ELR (cell line): ENCODE measurements at regions not wholly inside any gene's neighbourhood (a gene's known extent, or its start where the extent isn't known, plus 50 kb on each side); places are given as distances from the start of the nearest gene placed in this dataset.
"Not testable (repeated sequence)": the region's sequence is repeated elsewhere in the genome, so short reads cannot be mapped to it uniquely, and the experiment has no call there.

ENCODE experiments used
- DNase-seq: peaks from one replicate; pipeline ENCODE4 v3.0.0-alpha.2; 2015; ENCODE audit warnings: low read depth

- peak; percentile 75 for DNase-seq
These were observed 169.9 kb downstream of the QRSL1 start for GRCh38 chr6:106799031-106799894.

GRCh38 chr6:106797186-106797585 lies 167.8 kb downstream of the QRSL1 start:
- no peak for DNase-seq

GRCh38 chr6:106796781-106797180 lies 167.4 kb downstream of the QRSL1 start:
- DNase-seq: no peak

- DNase-seq: no peak
These were observed 164.8 kb downstream of the QRSL1 start for GRCh38 chr6:106794129-106794528.

- no peak for DNase-seq
These were observed 163.3 kb downstream of the QRSL1 start for GRCh38 chr6:106792536-106793236.

- peak; percentile 11 for DNase-seq
These were observed 161.6 kb downstream of the QRSL1 start for GRCh38 chr6:106790935-106791334.

GRCh38 chr6:106790149-106790770 lies 160.9 kb downstream of the QRSL1 start:
- DNase-seq: no peak

GRCh38 chr6:106789428-106790148 lies 160.2 kb downstream of the QRSL1 start:
- DNase-seq: peak; percentile 50

- DNase-seq: no peak
These were observed 159.4 kb downstream of the QRSL1 start for GRCh38 chr6:106788761-106789160.

- no peak for DNase-seq
These were observed 158.2 kb downstream of the QRSL1 start for GRCh38 chr6:106787327-106788196.

GRCh38 chr6:106785298-106785697 lies 155.9 kb downstream of the QRSL1 start:
- no peak for DNase-seq

- peak; percentile 86 for DNase-seq
These were observed 154.5 kb downstream of the QRSL1 start for GRCh38 chr6:106783640-106784566.

- DNase-seq: no peak
These were observed 153.3 kb downstream of the QRSL1 start for GRCh38 chr6:106782536-106783285.

- DNase-seq: not testable (repeated sequence)
These were observed 150.2 kb downstream of the QRSL1 start for GRCh38 chr6:106779552-106779951.

GRCh38 chr6:106778943-106779342 lies 149.6 kb downstream of the QRSL1 start:
- DNase-seq: no peak

GRCh38 chr6:106773996-106774629 lies 144.7 kb downstream of the QRSL1 start:
- no peak for DNase-seq

- no peak for DNase-seq
These were observed 144.1 kb downstream of the QRSL1 start for GRCh38 chr6:106773522-106773921.

GRCh38 chr6:106772270-106773142 lies 143.1 kb downstream of the QRSL1 start:
- no peak for DNase-seq
